OCI-LY7 (cell line): ENCODE measurements at regions not wholly inside any gene's neighbourhood (a gene's known extent, or its start where the extent isn't known, plus 50 kb on each side); places are given as distances from the start of the nearest gene placed in this dataset.

Experiments
- CTCF ChIP-seq: fragments of 200-600 bp; sonication (generic); conservative IDR thresholded peaks from 2 replicates; pipeline ENCODE4 v1.5.1; 2014; ENCODE audit warnings: mild to moderate bottlenecking, antibody characterized with exemption, low read length, moderate library complexity, mixed read lengths
- EZH2phosphoT487 ChIP-seq: fragments of 200-600 bp; sonication (generic); IDR thresholded peaks from 2 replicates; pipeline ENCODE4 v1.6.1; 2018; ENCODE audit warnings: low read depth, borderline replicate concordance, mild to moderate bottlenecking, mixed run types, antibody characterized with exemption, low read length, moderate library complexity, mixed read lengths

- no peak for TF ChIP-seq CTCF
- no peak for TF ChIP-seq EZH2phosphoT487
Observed at GRCh38 chr4:72817012-72817411, 248.0 kb upstream of the ADAMTS3 start.
